Liver (tissue), 3 donors: ENCODE measurements at regions not wholly inside any gene's neighbourhood (a gene's known extent, or its start where the extent isn't known, plus 50 kb on each side); places are given as distances from the start of the nearest gene placed in this dataset.
"Not testable (repeated sequence)": the region's sequence is repeated elsewhere in the genome, so short reads cannot be mapped to it uniquely, and the experiment has no call there.

Experiments used
- GABPA ChIP-seq, 2 donors: IDR thresholded peaks in 1 of 2; conservative IDR thresholded peaks in 1 of 2; 2 replicates each; pipeline ENCODE4 v1.6.1; 2016; ENCODE audit warnings: antibody characterized with exemption in 2 of 2, mild to moderate bottlenecking in 1 of 2, moderate library complexity in 1 of 2
- HNF4A ChIP-seq, 2 donors: conservative IDR thresholded peaks; 2 replicates each; pipeline ENCODE4 v1.6.1; 2016; ENCODE audit warnings: antibody characterized with exemption in 2 of 2, mild to moderate bottlenecking in 2 of 2
- RAD21 ChIP-seq, 2 donors: IDR thresholded peaks; 2 replicates each; pipeline ENCODE4 v1.6.1; 2016; ENCODE audit warnings: antibody characterized with exemption in 2 of 2, mild to moderate bottlenecking in 2 of 2
- REST ChIP-seq: IDR thresholded peaks from 2 replicates; pipeline ENCODE4 v1.6.1; 2016; ENCODE audit warnings: antibody characterized with exemption, mild to moderate bottlenecking
- SP1 ChIP-seq: IDR thresholded peaks from 2 replicates; pipeline ENCODE4 v1.6.1; 2018; ENCODE audit warnings: antibody characterized with exemption, mild to moderate bottlenecking
- TAF1 ChIP-seq: conservative IDR thresholded peaks from 2 replicates; pipeline ENCODE4 v1.6.1; 2016; ENCODE audit warnings: antibody characterized with exemption, mild to moderate bottlenecking
- YY1 ChIP-seq: IDR thresholded peaks from 2 replicates; pipeline ENCODE4 v1.6.1; 2016; ENCODE audit warnings: antibody characterized with exemption, mild to moderate bottlenecking
- ZBTB33 ChIP-seq: IDR thresholded peaks from 2 replicates; pipeline ENCODE4 v1.6.1; 2016; ENCODE audit warnings: antibody characterized with exemption
- TF ChIP-seq, protein P1 (sequence below): fragments of 150-350 bp; IDR thresholded peaks from 2 replicates; pipeline ENCODE4 v1.5.1; 2017; ENCODE audit warnings: improper control_type of control experiment, low read depth, low read length; ENCODE audit not compliant: missing input control
- TF ChIP-seq, protein P2 (sequence below): IDR thresholded peaks from 2 replicates; pipeline ENCODE4 v1.6.1; 2016; ENCODE audit warnings: antibody characterized with exemption
- donor health status: healthy.
- donor health status: healthy.

GRCh38 chr21:8834264-8834663 is 1687.1 kb upstream of the TPTE start:
- TF ChIP-seq, protein P1, sequence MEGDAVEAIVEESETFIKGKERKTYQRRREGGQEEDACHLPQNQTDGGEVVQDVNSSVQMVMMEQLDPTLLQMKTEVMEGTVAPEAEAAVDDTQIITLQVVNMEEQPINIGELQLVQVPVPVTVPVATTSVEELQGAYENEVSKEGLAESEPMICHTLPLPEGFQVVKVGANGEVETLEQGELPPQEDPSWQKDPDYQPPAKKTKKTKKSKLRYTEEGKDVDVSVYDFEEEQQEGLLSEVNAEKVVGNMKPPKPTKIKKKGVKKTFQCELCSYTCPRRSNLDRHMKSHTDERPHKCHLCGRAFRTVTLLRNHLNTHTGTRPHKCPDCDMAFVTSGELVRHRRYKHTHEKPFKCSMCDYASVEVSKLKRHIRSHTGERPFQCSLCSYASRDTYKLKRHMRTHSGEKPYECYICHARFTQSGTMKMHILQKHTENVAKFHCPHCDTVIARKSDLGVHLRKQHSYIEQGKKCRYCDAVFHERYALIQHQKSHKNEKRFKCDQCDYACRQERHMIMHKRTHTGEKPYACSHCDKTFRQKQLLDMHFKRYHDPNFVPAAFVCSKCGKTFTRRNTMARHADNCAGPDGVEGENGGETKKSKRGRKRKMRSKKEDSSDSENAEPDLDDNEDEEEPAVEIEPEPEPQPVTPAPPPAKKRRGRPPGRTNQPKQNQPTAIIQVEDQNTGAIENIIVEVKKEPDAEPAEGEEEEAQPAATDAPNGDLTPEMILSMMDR, result not testable (repeated sequence)
- not testable (repeated sequence) for TF ChIP-seq REST; GABPA (IDR thresholded peaks at IDR 0.05 in 1 of 2, conservative IDR thresholded peaks at IDR 0.05 in 1 of 2); SP1; ZBTB33; YY1; HNF4A (conservative IDR thresholded peaks at IDR 0.05); TAF1; RAD21 (IDR thresholded peaks at IDR 0.05)
- TF ChIP-seq, protein P2, sequence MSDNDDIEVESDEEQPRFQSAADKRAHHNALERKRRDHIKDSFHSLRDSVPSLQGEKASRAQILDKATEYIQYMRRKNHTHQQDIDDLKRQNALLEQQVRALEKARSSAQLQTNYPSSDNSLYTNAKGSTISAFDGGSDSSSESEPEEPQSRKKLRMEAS, result not testable (repeated sequence)
